ENCODE measurements at regions not wholly inside any gene's neighbourhood (a gene's known extent, or its start where the extent isn't known, plus 50 kb on each side); places are given as distances from the start of the nearest gene placed in this dataset.

DNA sequence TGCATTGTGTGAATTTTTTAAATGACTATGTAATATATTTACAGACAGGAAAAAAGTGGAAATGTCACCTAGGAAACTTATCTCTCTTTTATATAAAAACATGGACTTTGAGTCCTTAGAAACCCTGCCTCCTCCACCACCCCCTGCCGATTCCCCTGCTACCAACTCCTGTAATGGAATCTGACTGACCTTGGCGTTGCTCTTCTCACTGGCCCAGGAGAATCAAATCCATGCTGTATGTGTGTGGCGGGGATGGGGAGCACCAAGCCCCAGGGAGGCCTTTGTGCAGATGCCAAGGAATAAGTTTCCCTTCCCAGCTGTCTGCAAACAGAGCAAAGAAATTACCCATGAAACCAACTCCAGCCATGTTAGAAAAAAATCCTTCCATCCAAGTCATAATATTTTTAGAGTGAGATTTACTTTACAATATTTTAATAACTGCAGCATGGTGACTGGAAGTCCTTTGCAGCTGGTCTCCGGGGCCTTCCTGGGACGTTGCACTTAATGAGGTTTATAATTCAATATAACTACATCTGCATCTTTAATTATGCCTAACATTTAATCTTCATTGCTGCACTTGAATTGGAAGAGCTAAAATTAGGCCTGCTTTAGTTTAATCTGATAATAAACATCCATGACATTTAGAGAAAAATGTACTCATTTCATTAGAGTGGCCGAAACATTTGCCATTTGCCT, 111.4 kb upstream of the CACUL1 start:
- TF ChIP-seq, protein P1, sequence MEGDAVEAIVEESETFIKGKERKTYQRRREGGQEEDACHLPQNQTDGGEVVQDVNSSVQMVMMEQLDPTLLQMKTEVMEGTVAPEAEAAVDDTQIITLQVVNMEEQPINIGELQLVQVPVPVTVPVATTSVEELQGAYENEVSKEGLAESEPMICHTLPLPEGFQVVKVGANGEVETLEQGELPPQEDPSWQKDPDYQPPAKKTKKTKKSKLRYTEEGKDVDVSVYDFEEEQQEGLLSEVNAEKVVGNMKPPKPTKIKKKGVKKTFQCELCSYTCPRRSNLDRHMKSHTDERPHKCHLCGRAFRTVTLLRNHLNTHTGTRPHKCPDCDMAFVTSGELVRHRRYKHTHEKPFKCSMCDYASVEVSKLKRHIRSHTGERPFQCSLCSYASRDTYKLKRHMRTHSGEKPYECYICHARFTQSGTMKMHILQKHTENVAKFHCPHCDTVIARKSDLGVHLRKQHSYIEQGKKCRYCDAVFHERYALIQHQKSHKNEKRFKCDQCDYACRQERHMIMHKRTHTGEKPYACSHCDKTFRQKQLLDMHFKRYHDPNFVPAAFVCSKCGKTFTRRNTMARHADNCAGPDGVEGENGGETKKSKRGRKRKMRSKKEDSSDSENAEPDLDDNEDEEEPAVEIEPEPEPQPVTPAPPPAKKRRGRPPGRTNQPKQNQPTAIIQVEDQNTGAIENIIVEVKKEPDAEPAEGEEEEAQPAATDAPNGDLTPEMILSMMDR (IDR thresholded peaks at IDR 0.05; ENCODE audit: unreplicated experiment in 3 of 3), result no peak
- peak overlapping the region; percentile 49 to 81 (median 72) for H3K27ac Mint-ChIP-seq
- peaks cover 29% of the 10 kb centered on the region for H3K4me1 Mint-ChIP-seq
- peaks cover 6% of the 10 kb centered on the region for H3K27me3 Mint-ChIP-seq (ENCODE audit: low read depth)
- H3K4me3 Mint-ChIP-seq, result peak overlapping the region in 1 of 3 experiments; percentile 4
- no peaks in the 10 kb centered on the region for H3K36me3 Mint-ChIP-seq (ENCODE audit: low read depth)
- H3K9me3 Mint-ChIP-seq, result peaks cover 11% of the 10 kb centered on the region

DNA sequence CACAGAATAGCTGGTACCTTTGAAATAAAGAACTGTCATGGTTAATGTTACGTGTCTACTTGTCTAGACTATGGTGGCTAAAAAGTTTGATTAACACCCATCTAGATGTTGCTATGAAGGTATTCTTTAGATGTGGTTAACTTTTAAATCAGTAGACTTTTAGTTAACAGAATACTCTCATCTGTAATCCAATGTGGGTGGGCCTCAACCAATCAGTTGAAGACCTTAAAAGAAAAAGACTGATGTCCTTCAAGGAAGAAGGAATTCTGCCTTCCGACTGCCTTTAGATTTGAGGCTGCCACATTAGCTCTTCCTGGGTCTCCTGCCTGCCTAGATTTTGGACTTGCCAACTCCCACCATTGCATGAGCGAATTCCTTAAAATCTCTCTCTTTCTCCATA, 113.0 kb upstream of the CACUL1 start:
- H3K27ac Mint-ChIP-seq, result no peak overlapping the region

DNA sequence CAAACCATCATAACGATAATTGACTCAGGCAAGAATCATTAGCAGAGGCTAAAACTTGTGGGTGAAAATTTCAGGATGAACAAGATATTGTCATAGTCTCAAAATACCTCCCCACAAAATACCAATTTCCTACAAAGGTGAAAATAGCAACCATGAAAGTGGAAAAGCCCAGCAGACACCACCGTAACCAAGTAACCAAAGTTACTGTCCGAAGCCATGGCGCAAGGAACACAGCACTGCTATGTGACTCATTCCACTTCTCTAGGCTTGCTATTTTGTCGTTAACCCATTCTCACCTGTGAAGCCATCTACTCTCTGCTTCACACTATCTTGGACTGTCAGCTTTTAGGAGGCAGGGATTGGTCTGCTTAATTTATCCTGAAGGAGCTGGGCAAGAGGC, 113.8 kb upstream of the CACUL1 start:
- no peak overlapping the region for H3K27ac Mint-ChIP-seq
- TF ChIP-seq, protein P1 (IDR thresholded peaks at IDR 0.05; ENCODE audit: unreplicated experiment in 3 of 3), result no peak
- peaks cover 6% of the 10 kb centered on the region for H3K27me3 Mint-ChIP-seq (ENCODE audit: low read depth)
- H3K9me3 Mint-ChIP-seq, result peaks cover 4% of the 10 kb centered on the region
- no peak overlapping the region for H3K4me3 Mint-ChIP-seq
- H3K4me1 Mint-ChIP-seq, result peaks cover 42% of the 10 kb centered on the region
- H3K36me3 Mint-ChIP-seq (ENCODE audit: low read depth), result no peaks in the 10 kb centered on the region

More for the DNA sequence above, 113.0 kb upstream of the CACUL1 start:
- Mint-ChIP-seq H3K27me3 (ENCODE audit: low read depth) (peaks cover 6% of the 10 kb centered on the region), H3K36me3 (ENCODE audit: low read depth) (no peaks in the 10 kb centered on the region), H3K4me1 (peaks cover 36% of the 10 kb centered on the region), H3K4me3 (no peak overlapping the region), H3K9me3 (peaks cover 6% of the 10 kb centered on the region)
- TF ChIP-seq, protein P1 (IDR thresholded peaks at IDR 0.05; ENCODE audit: unreplicated experiment in 3 of 3), result no peak

DNA sequence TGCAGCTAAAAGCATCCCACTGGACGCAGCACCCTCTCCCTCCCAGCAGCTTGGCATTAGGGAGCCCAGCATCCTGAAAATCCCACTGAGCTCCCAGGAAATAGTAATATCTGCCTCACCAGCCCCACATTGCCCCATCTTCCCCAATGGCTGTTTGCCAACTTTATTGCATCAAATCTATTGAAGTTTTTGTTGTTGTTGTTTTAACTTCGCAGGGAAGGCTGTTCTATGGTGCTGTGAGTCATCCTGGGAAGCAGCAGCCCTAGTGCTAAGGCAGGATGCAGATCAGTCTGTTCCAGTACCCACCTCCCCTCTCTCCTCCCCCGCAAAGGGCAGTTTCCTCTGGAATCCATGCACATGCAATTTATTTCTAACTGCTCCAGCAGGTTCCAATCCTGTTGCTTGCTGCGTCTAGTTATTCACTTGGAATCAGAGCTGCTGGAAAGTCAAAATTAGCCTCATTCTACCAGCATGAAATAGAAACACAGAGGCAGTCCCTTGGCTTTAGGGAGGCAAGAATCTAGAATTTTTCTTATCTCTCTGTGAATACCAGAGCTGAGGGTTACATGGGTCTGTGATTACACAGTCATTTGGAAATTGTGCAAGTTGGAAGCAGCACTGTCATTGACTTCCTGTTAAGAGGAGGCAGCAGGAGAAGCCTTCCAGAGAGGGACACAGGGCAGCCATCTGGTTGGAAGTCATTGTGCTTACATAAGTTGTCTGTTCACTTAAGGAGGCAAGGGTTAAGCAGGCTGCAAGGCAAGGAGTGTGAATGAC, 115.9 kb upstream of the CACUL1 start:
- TF ChIP-seq, protein P1 (IDR thresholded peaks at IDR 0.05; ENCODE audit: unreplicated experiment in 3 of 3), result no peak
- no peaks in the 10 kb centered on the region for H3K36me3 Mint-ChIP-seq (ENCODE audit: low read depth)
- peaks cover 3% of the 10 kb centered on the region for H3K9me3 Mint-ChIP-seq
- H3K27me3 Mint-ChIP-seq (ENCODE audit: low read depth), result peaks cover 6% of the 10 kb centered on the region
- H3K4me1 Mint-ChIP-seq, result peaks cover 42% of the 10 kb centered on the region
- no peak overlapping the region for H3K4me3 Mint-ChIP-seq
- H3K27ac Mint-ChIP-seq, result peak overlapping the region; percentile 11 to 76 (median 56)

DNA sequence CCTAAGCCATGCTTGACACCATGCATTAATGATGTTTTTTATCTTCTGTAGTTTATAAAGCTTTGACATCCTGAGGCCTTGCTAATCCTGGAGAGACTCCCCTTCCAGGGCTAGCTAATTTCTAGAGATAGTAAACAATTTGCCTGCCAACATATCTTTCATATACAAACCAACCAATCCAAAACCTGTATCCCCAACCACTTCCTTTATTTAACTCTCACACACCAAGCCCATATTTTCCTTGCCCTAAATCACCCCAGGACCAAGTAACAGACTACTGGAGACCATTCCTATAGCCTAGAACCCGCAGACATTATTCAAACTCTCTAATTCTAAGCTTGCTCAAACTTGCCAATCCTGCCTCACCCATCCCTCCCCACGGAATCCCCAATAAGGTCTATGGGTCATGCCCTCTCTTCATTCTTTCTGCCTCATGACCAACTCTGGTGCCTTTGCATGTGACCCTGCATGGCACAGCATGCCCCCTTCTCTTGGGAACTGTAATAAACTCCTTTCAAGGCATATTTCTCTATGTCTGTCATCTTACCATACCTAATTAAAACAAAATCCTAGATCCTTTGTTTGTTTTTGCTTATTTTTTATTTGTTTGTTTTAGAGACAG, 116.6 kb upstream of the CACUL1 start:
- H3K9me3 Mint-ChIP-seq, result peaks cover 10% of the 10 kb centered on the region
- H3K27me3 Mint-ChIP-seq (ENCODE audit: low read depth), result peaks cover 6% of the 10 kb centered on the region
- H3K4me1 Mint-ChIP-seq, result peaks cover 36% of the 10 kb centered on the region
- H3K4me3 Mint-ChIP-seq, result no peak overlapping the region
- no peaks in the 10 kb centered on the region for H3K36me3 Mint-ChIP-seq (ENCODE audit: low read depth)
- H3K27ac Mint-ChIP-seq, result peak overlapping the region; percentile 11 to 76 (median 56)
- TF ChIP-seq, protein P1 (IDR thresholded peaks at IDR 0.05; ENCODE audit: unreplicated experiment in 3 of 3), result no peak
